Vagina (tissue), 2 donors: ENCODE measurements at regions not wholly inside any gene's neighbourhood (a gene's known extent, or its start where the extent isn't known, plus 50 kb on each side); places are given as distances from the start of the nearest gene placed in this dataset.

ENCODE experiments used
- DNase-seq, 2 donors: peaks; one replicate each; pipeline ENCODE4 v3.0.0-alpha.2; 2017; ENCODE audit errors: extremely low spot score in 2 of 2
- H3K27ac ChIP-seq: fragments of 200-600 bp; sonication (generic); one replicate; pipeline ENCODE4 v1.5.1; 2019
- H3K27me3 ChIP-seq: fragments of 200-600 bp; sonication (generic); one replicate; pipeline ENCODE4 v1.5.1; 2019
- H3K36me3 ChIP-seq, 2 donors: fragments of 200-600 bp; sonication (generic); one replicate each; pipeline ENCODE4 v1.5.1; 2017 to 2019
- H3K4me1 ChIP-seq: fragments of 200-600 bp; sonication (generic); one replicate; pipeline ENCODE4 v1.5.1; 2019
- H3K4me3 ChIP-seq, 2 donors: fragments of 200-600 bp; sonication (generic); 1 replicate in 1 of 2; 2 replicates in 1 of 2; pipeline ENCODE4 v1.5.1; 2016 to 2019
- H3K9me3 ChIP-seq: fragments of 200-600 bp; sonication (generic); one replicate; pipeline ENCODE4 v1.5.1; 2019
- POLR2A ChIP-seq, 2 donors: fragments of 450-650 bp; IDR thresholded peaks; one replicate each; pipeline ENCODE4 v1.6.1; 2017; ENCODE audit warnings: antibody characterized with exemption in 2 of 2, mild to moderate bottlenecking in 2 of 2, moderate library complexity in 2 of 2
- POLR2AphosphoS5 ChIP-seq, 2 donors: sonication (generic); formaldehyde crosslinking; IDR thresholded peaks; one replicate each; pipeline ENCODE4 v1.9.0; 2017; ENCODE audit warnings: antibody characterized with exemption in 2 of 2, mild to moderate bottlenecking in 2 of 2, low read depth in 1 of 2; ENCODE audit not compliant: insufficient read depth in 1 of 2
- intact Hi-C: fragments of 100-400 bp; cut with DNase I; formaldehyde crosslinking; loops from one replicate; pipeline ENCODE4 v1.15.1; 2023
- TF ChIP-seq, protein P1 (sequence below), 3 experiments: fragments of 450-650 bp in 2 of 3; fragments of 200-600 bp in 1 of 3; sonication (generic) in 1 of 3; IDR thresholded peaks; one replicate each; pipeline ENCODE4 v1.5.1; 2017 to 2019; ENCODE audit warnings: antibody characterized with exemption in 3 of 3, mild to moderate bottlenecking in 2 of 3, moderate library complexity in 2 of 3

DNA sequence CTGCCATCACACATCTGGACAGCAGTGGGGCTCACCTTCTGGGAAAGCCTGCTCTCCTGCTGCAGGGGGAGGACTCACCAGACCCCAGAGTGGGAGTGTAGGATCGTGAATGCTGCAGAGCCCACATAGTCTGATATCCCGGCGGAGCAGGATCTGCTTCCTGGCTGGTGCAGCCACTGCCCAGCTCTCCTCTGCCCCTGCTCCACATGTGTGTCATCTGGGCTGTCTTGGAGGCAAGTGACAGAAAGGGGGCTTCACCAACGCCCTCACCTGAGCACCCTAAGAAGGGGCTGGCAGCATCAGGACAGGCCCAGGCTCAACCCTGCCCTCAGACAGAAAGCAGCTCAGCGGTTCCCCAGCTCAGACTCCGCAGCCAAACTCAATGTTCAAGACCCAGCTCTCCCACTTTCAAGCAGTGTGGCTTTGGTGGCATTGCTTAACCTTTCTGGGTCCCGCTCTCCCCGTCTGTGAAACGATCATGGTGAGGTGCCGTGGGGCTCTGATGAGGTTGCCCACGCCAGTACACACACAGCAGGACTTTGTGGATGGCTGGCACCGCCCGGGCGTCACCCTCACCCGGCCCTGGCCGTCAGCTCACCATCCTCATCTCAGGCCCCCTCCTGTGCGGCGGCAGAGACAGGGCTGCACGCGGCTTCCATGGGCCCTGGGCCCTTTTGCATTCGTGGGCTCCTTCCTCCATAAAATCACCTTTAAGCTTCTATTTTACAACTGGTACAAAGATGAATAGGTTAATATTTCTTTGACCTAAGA is 91.0 kb upstream of the SFSWAP start:
- TF ChIP-seq POLR2AphosphoS5 (IDR thresholded peaks at IDR 0.05; ENCODE audit: insufficient read depth in 1 of 2, low read depth in 1 of 2) (no peak), POLR2A (IDR thresholded peaks at IDR 0.05) (no peak)
- TF ChIP-seq, protein P1, sequence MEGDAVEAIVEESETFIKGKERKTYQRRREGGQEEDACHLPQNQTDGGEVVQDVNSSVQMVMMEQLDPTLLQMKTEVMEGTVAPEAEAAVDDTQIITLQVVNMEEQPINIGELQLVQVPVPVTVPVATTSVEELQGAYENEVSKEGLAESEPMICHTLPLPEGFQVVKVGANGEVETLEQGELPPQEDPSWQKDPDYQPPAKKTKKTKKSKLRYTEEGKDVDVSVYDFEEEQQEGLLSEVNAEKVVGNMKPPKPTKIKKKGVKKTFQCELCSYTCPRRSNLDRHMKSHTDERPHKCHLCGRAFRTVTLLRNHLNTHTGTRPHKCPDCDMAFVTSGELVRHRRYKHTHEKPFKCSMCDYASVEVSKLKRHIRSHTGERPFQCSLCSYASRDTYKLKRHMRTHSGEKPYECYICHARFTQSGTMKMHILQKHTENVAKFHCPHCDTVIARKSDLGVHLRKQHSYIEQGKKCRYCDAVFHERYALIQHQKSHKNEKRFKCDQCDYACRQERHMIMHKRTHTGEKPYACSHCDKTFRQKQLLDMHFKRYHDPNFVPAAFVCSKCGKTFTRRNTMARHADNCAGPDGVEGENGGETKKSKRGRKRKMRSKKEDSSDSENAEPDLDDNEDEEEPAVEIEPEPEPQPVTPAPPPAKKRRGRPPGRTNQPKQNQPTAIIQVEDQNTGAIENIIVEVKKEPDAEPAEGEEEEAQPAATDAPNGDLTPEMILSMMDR (IDR thresholded peaks at IDR 0.05): no peak
- Histone ChIP-seq H3K4me3 (no peak overlapping the region), H3K9me3 (no peaks in the 10 kb centered on the region), H3K27me3 (no peaks in the 10 kb centered on the region), H3K4me1 (peaks cover 8% of the 10 kb centered on the region), H3K27ac (no peak overlapping the region), H3K36me3 (no peaks in the 10 kb centered on the region)
- no peak for DNase-seq
- intact Hi-C loops: loop anchor here (10.0 kb wide), 1 partner anchor 275 kb away; no protein-coding TSS in a partner anchor

GRCh38 chr12:131620520-131620919 is 90.4 kb upstream of the SFSWAP start:
- DNase-seq: no peak
- no peak overlapping the region for H3K27ac ChIP-seq
- intact Hi-C loops: loop anchor here (10.0 kb wide), 1 partner anchor 276 kb away; no protein-coding TSS in a partner anchor
- H3K36me3 ChIP-seq: no peaks in the 10 kb centered on the region
- H3K4me3 ChIP-seq: no peak overlapping the region
- H3K27me3 ChIP-seq: no peaks in the 10 kb centered on the region
- H3K4me1 ChIP-seq: peaks cover 11% of the 10 kb centered on the region
- TF ChIP-seq, protein P1 (IDR thresholded peaks at IDR 0.05): no peak
- TF ChIP-seq POLR2AphosphoS5 (IDR thresholded peaks at IDR 0.05; ENCODE audit: insufficient read depth in 1 of 2, low read depth in 1 of 2) (no peak), POLR2A (IDR thresholded peaks at IDR 0.05) (no peak)
- H3K9me3 ChIP-seq: no peaks in the 10 kb centered on the region

DNA sequence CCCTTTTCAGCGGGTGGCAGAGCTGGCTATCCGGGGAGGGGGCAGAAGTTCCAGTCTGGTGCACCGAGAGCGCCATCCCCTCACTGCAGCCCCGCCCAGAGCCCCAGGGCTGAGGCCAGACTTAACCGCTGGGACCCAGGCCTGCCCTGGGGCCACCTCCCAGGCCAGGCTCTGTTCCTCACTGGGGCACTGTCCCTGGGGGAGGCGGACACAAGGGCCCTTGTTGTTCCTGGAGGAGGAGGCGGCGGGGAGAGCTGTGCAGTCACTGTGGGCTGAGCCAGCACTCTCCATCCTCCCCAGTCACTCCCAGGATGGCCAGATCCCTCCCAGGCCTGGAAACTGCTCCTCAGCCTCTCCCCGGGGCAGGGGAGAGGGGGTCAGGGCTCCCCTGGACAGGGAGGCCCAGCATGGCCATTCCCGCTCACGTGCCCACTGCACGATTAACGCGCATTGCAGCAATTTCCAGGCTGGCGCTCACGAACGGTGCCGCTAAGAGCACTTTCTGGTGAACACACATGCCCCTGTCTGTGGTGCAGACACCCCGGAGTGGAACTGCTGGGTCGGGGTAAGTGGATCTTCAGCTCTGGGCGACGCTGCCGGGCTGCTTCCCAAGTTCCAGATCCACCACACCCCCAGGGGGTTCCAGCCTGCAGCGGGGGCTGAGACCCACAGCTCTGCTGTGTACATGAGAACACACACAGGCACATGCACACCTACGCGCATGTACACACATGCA is 89.8 kb upstream of the SFSWAP start:
- no peak for DNase-seq
- Histone ChIP-seq H3K27me3 (no peaks in the 10 kb centered on the region), H3K27ac (no peak overlapping the region), H3K36me3 (no peaks in the 10 kb centered on the region), H3K4me3 (no peak overlapping the region), H3K4me1 (peaks cover 11% of the 10 kb centered on the region), H3K9me3 (no peaks in the 10 kb centered on the region)
- intact Hi-C loops: loop anchor here (10.0 kb wide), 1 partner anchor 276 kb away; no protein-coding TSS in a partner anchor
- TF ChIP-seq POLR2A (IDR thresholded peaks at IDR 0.05) (no peak), POLR2AphosphoS5 (IDR thresholded peaks at IDR 0.05; ENCODE audit: insufficient read depth in 1 of 2, low read depth in 1 of 2) (no peak)
- TF ChIP-seq, protein P1 (IDR thresholded peaks at IDR 0.05): no peak

DNA sequence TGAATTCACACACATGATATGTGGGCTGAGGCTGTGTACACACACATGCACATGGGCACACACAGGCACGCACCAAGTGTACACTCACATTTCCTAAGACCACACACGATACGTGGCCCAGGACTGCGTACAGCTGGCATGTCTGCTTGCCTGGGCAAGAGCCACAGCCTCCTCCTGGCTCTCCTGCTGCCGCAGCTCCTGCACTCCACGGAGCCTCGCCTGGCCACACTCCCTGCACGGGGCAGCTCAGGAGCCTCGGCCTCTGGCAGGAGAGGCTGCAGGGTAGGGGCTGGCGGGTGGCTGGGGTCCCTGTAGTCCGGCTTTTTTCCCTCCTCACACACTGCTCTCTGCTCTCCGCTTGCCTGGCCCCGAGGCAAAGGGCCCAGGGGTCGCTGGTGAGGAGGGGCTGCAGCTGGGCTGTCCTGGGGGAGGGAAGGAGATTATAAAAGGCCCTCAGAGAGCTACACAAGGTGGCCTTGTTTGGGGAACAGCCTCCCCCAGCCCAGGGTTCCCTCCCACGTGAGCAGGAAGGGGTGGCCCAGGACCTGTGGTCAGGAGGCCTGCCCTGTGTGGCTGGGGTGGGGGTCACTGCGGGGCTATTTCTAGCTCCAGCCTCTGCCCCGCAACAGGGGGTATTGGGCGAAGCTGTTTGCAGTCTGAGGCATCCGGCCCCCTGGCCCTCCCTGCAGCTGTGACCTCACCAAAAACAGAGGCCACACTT is 89.0 kb upstream of the SFSWAP start:
- no peaks in the 10 kb centered on the region for H3K27me3 ChIP-seq
- H3K36me3 ChIP-seq: no peaks in the 10 kb centered on the region
- intact Hi-C loops: loop anchor here (10.0 kb wide), 1 partner anchor 277 kb away; no protein-coding TSS in a partner anchor
- TF ChIP-seq POLR2A (IDR thresholded peaks at IDR 0.05) (no peak), POLR2AphosphoS5 (IDR thresholded peaks at IDR 0.05; ENCODE audit: insufficient read depth in 1 of 2, low read depth in 1 of 2) (no peak)
- TF ChIP-seq, protein P1 (IDR thresholded peaks at IDR 0.05): no peak
- no peak for DNase-seq
- H3K4me3 ChIP-seq: no peak overlapping the region
- no peaks in the 10 kb centered on the region for H3K9me3 ChIP-seq
- no peak overlapping the region for H3K27ac ChIP-seq
- peaks cover 11% of the 10 kb centered on the region for H3K4me1 ChIP-seq
